ENCODE measurements at regions not wholly inside any gene's neighbourhood (a gene's known extent, or its start where the extent isn't known, plus 50 kb on each side); places are given as distances from the start of the nearest gene placed in this dataset.

GRCh38 chr10:128506423-128506822 lies 380.2 kb upstream of the MKI67 start:
- H3K9ac ChIP-seq (ENCODE audit: low read depth, low read length) = no peak overlapping the region
- H3K9me3 ChIP-seq (replicated peaks; ENCODE audit: low read length) = peaks cover 21% of the 10 kb centered on the region
- H3K4me3 ChIP-seq (ENCODE audit: low read length) = no peak overlapping the region
- no peaks in the 10 kb centered on the region for H3K36me3 ChIP-seq (ENCODE audit: insufficient read depth, low read length)
- H3K4me2 ChIP-seq (ENCODE audit: low read length) = no peak overlapping the region
- no peaks in the 10 kb centered on the region for H3K4me1 ChIP-seq (ENCODE audit: control insufficient read depth, insufficient read depth, low read length)
- H3K27me3 ChIP-seq (ENCODE audit: control insufficient read depth, insufficient read depth, low read length) = no peaks in the 10 kb centered on the region

DNA sequence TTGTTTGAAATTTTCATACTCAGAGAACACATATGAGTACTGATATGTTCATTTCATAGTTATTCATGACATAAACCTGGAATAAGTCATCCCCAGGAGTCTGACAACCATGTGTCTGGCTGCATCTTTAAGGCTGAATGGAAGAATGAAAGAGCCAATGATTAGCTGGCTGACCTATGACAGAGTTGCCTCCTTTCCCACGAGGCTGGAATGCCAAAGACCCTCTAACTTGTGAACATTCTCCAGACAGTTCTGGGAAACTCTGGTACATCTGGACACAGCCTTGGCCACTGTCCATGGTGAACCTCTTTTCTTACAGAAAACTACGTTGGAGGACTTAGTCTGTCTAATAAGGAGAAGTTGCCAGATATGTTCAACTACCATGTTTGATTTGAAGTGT lies 380.8 kb upstream of the MKI67 start:
- Histone ChIP-seq H3K4me2 (ENCODE audit: low read length) (no peak overlapping the region), H3K36me3 (ENCODE audit: insufficient read depth, low read length) (no peaks in the 10 kb centered on the region), H3K9me3 (replicated peaks; ENCODE audit: low read length) (peaks cover 20% of the 10 kb centered on the region), H3K4me3 (ENCODE audit: low read length) (no peak overlapping the region), H3K27me3 (ENCODE audit: control insufficient read depth, insufficient read depth, low read length) (no peaks in the 10 kb centered on the region), H3K9ac (ENCODE audit: low read depth, low read length) (no peak overlapping the region), H3K4me1 (ENCODE audit: control insufficient read depth, insufficient read depth, low read length) (no peaks in the 10 kb centered on the region)

DNA sequence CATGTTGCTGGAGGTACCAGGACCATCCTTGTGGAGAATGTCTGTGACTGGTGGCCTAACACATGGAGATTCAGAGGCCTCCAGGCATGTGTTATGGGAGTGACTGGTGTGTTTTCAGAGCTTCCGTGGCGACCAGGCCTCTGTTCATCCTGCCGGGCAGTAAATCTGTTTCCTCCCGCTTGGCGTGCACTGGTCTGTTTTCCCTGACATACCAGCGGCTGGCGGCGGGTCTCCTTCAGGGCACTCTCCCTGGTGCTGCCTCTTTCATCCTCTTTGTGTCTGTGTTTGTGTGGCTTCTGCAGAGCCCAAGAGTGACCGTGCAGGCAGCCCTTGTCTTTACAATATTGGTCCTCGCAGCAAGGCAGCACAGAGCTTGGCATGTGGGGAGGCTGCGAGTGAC lies 385.1 kb upstream of the MKI67 start:
- H3K4me2 ChIP-seq (ENCODE audit: low read length) = no peak overlapping the region
- peaks cover 11% of the 10 kb centered on the region for H3K9me3 ChIP-seq (replicated peaks; ENCODE audit: low read length)
- H3K4me1 ChIP-seq (ENCODE audit: control insufficient read depth, insufficient read depth, low read length) = no peaks in the 10 kb centered on the region
- H3K4me3 ChIP-seq (ENCODE audit: low read length) = no peak overlapping the region
- no peak overlapping the region for H3K9ac ChIP-seq (ENCODE audit: low read depth, low read length)
- H3K36me3 ChIP-seq (ENCODE audit: insufficient read depth, low read length) = no peaks in the 10 kb centered on the region
- H3K27me3 ChIP-seq (ENCODE audit: control insufficient read depth, insufficient read depth, low read length) = no peaks in the 10 kb centered on the region

DNA sequence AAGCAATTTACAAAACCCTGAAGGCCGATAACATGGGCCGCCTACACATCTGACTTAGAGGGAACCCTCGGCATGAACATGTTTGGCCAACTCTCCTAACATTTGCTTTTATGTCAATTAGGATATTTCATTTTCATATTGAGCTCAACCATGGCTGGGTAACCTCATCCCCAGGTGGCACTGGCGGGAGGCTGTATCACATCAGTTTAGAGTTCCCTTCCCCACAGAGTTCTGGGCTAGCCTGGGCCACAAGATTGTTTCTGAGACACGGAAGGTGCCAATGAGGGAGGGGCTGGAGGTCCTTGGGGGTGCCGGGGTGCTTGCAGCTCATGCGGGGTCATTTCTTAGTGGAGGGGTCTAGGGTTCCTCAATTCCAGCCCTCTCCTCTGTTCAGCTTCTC lies 386.5 kb upstream of the MKI67 start:
- Histone ChIP-seq H3K36me3 (ENCODE audit: insufficient read depth, low read length) (no peaks in the 10 kb centered on the region), H3K4me3 (ENCODE audit: low read length) (no peak overlapping the region), H3K4me1 (ENCODE audit: control insufficient read depth, insufficient read depth, low read length) (no peaks in the 10 kb centered on the region), H3K4me2 (ENCODE audit: low read length) (no peak overlapping the region), H3K9ac (ENCODE audit: low read depth, low read length) (no peak overlapping the region), H3K9me3 (replicated peaks; ENCODE audit: low read length) (peaks cover 11% of the 10 kb centered on the region), H3K27me3 (ENCODE audit: control insufficient read depth, insufficient read depth, low read length) (no peaks in the 10 kb centered on the region)

GRCh38 chr10:128514536-128514935 lies 388.3 kb upstream of the MKI67 start:
- Histone ChIP-seq H3K27me3 (ENCODE audit: control insufficient read depth, insufficient read depth, low read length) (no peaks in the 10 kb centered on the region), H3K9me3 (replicated peaks; ENCODE audit: low read length) (peaks cover 11% of the 10 kb centered on the region), H3K4me1 (ENCODE audit: control insufficient read depth, insufficient read depth, low read length) (no peaks in the 10 kb centered on the region), H3K4me2 (ENCODE audit: low read length) (no peak overlapping the region), H3K36me3 (ENCODE audit: insufficient read depth, low read length) (no peaks in the 10 kb centered on the region), H3K4me3 (ENCODE audit: low read length) (no peak overlapping the region), H3K9ac (ENCODE audit: low read depth, low read length) (no peak overlapping the region)

DNA sequence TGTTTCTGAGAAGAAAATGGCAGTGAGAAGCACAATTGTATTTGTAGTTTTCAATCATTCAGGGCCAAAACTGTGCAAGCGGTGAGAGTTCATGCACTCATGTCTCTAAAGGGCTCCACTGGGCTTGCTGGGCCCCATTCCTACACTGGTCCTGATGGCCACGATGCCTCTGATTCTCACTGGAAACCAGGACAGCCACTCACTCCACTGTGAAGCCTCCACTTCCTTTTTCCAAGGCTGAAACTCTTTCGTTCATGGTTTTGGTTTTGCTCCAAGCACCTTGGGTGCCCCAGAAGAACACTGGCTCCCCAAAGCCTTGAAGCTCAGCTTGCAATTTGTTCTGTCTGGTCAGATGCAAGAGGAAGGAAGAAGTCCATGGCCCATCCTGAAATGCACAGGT lies 390.0 kb upstream of the MKI67 start:
- no peaks in the 10 kb centered on the region for H3K36me3 ChIP-seq (ENCODE audit: insufficient read depth, low read length)
- no peak overlapping the region for H3K9ac ChIP-seq (ENCODE audit: low read depth, low read length)
- H3K4me3 ChIP-seq (ENCODE audit: low read length) = no peak overlapping the region
- H3K9me3 ChIP-seq (replicated peaks; ENCODE audit: low read length) = peaks cover 13% of the 10 kb centered on the region
- no peaks in the 10 kb centered on the region for H3K27me3 ChIP-seq (ENCODE audit: control insufficient read depth, insufficient read depth, low read length)
- H3K4me1 ChIP-seq (ENCODE audit: control insufficient read depth, insufficient read depth, low read length) = no peaks in the 10 kb centered on the region
- no peak overlapping the region for H3K4me2 ChIP-seq (ENCODE audit: low read length)

DNA sequence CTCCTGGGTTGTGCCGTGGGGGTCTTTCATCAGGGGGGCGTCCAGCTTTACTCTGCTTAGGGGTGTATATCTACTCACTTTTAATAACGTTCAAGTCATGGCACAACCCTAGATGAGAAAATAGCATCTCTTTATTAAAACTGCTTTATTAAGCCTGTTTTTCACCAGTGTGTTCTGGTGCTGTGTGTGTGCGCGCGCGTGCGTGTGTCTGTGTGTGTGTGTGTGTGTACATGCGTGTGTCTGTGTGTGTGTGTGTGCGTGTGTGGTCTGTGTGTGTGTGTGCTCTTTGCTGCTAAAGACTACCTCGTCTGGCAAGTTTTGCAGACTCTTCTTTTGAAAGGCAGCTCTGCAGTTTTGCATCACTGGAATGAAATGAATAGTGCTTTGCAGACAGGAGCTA lies 390.9 kb upstream of the MKI67 start:
- Histone ChIP-seq H3K27me3 (ENCODE audit: control insufficient read depth, insufficient read depth, low read length) (no peaks in the 10 kb centered on the region), H3K36me3 (ENCODE audit: insufficient read depth, low read length) (no peaks in the 10 kb centered on the region), H3K9me3 (replicated peaks; ENCODE audit: low read length) (peaks cover 17% of the 10 kb centered on the region), H3K9ac (ENCODE audit: low read depth, low read length) (no peak overlapping the region), H3K4me3 (ENCODE audit: low read length) (no peak overlapping the region), H3K4me1 (ENCODE audit: control insufficient read depth, insufficient read depth, low read length) (no peaks in the 10 kb centered on the region), H3K4me2 (ENCODE audit: low read length) (no peak overlapping the region)

DNA sequence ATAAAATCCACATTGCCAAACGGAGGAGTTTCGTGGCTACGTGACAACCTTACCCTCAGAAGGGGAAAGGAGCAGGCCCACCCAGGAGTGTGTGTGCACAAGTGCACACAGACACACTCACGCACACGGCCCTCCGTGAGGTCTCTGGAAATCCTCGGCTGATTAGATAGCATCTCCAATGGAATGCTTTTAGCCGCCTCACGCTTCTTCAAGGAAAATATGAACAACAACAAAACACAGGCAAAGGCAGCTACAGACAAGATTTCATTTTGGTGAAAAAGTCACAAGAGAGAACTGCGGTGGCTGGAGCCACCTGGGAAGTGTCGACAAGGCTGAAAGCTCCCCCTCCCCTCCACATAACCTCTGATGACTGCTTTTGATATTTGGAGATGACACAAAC lies 391.8 kb upstream of the MKI67 start:
- no peak overlapping the region for H3K9ac ChIP-seq (ENCODE audit: low read depth, low read length)
- H3K4me1 ChIP-seq (ENCODE audit: control insufficient read depth, insufficient read depth, low read length) = no peaks in the 10 kb centered on the region
- H3K27me3 ChIP-seq (ENCODE audit: control insufficient read depth, insufficient read depth, low read length) = no peaks in the 10 kb centered on the region
- H3K4me3 ChIP-seq (ENCODE audit: low read length) = no peak overlapping the region
- H3K9me3 ChIP-seq (replicated peaks; ENCODE audit: low read length) = peaks cover 14% of the 10 kb centered on the region
- H3K4me2 ChIP-seq (ENCODE audit: low read length) = no peak overlapping the region
- no peaks in the 10 kb centered on the region for H3K36me3 ChIP-seq (ENCODE audit: insufficient read depth, low read length)

GRCh38 chr10:128519581-128519980 lies 393.4 kb upstream of the MKI67 start:
- peaks cover 18% of the 10 kb centered on the region for H3K9me3 ChIP-seq (replicated peaks; ENCODE audit: low read length)
- no peak overlapping the region for H3K4me3 ChIP-seq (ENCODE audit: low read length)
- no peaks in the 10 kb centered on the region for H3K27me3 ChIP-seq (ENCODE audit: control insufficient read depth, insufficient read depth, low read length)
- no peaks in the 10 kb centered on the region for H3K4me1 ChIP-seq (ENCODE audit: control insufficient read depth, insufficient read depth, low read length)
- H3K9ac ChIP-seq (ENCODE audit: low read depth, low read length) = no peak overlapping the region
- H3K4me2 ChIP-seq (ENCODE audit: low read length) = no peak overlapping the region
- H3K36me3 ChIP-seq (ENCODE audit: insufficient read depth, low read length) = no peaks in the 10 kb centered on the region

GRCh38 chr10:128520211-128520815 lies 394.1 kb upstream of the MKI67 start:
- H3K27me3 ChIP-seq (ENCODE audit: control insufficient read depth, insufficient read depth, low read length) = no peaks in the 10 kb centered on the region
- no peak overlapping the region for H3K9ac ChIP-seq (ENCODE audit: low read depth, low read length)
- H3K9me3 ChIP-seq (replicated peaks; ENCODE audit: low read length) = peaks cover 20% of the 10 kb centered on the region
- no peaks in the 10 kb centered on the region for H3K36me3 ChIP-seq (ENCODE audit: insufficient read depth, low read length)
- H3K4me1 ChIP-seq (ENCODE audit: control insufficient read depth, insufficient read depth, low read length) = no peaks in the 10 kb centered on the region
- no peak overlapping the region for H3K4me2 ChIP-seq (ENCODE audit: low read length)
- H3K4me3 ChIP-seq (ENCODE audit: low read length) = no peak overlapping the region

- H3K9me3 ChIP-seq (replicated peaks; ENCODE audit: low read length) = peaks cover 20% of the 10 kb centered on the region
- H3K4me1 ChIP-seq (ENCODE audit: control insufficient read depth, insufficient read depth, low read length) = no peaks in the 10 kb centered on the region
Observed at GRCh38 chr10:128522551-128523308, 396.5 kb upstream of the MKI67 start.

GRCh38 chr10:128525444-128525843 lies 399.2 kb upstream of the MKI67 start:
- H3K9me3 ChIP-seq (replicated peaks; ENCODE audit: low read length) = peaks cover 15% of the 10 kb centered on the region
- H3K36me3 ChIP-seq (ENCODE audit: insufficient read depth, low read length) = no peaks in the 10 kb centered on the region
- no peak overlapping the region for H3K4me3 ChIP-seq (ENCODE audit: low read length)
- no peak overlapping the region for H3K9ac ChIP-seq (ENCODE audit: low read depth, low read length)
- H3K4me1 ChIP-seq (ENCODE audit: control insufficient read depth, insufficient read depth, low read length) = no peaks in the 10 kb centered on the region
- H3K4me2 ChIP-seq (ENCODE audit: low read length) = no peak overlapping the region
- no peaks in the 10 kb centered on the region for H3K27me3 ChIP-seq (ENCODE audit: control insufficient read depth, insufficient read depth, low read length)

More at GRCh38 chr10:128522551-128523308, 396.5 kb upstream of the MKI67 start:
- no peak overlapping the region for H3K4me3 ChIP-seq (ENCODE audit: low read length)
- H3K36me3 ChIP-seq (ENCODE audit: insufficient read depth, low read length) = no peaks in the 10 kb centered on the region
- H3K27me3 ChIP-seq (ENCODE audit: control insufficient read depth, insufficient read depth, low read length) = no peaks in the 10 kb centered on the region
- no peak overlapping the region for H3K4me2 ChIP-seq (ENCODE audit: low read length)
- no peak overlapping the region for H3K9ac ChIP-seq (ENCODE audit: low read depth, low read length)
